ENCODE measurements at regions not wholly inside any gene's neighbourhood (a gene's known extent, or its start where the extent isn't known, plus 50 kb on each side); places are given as distances from the start of the nearest gene placed in this dataset.

- TF ChIP-seq EZH2 (IDR thresholded peaks at IDR 0.05; ENCODE audit: insufficient read depth, poor library complexity, severe bottlenecking) = no peak
- no peak for TF ChIP-seq EZH2phosphoT487 (IDR thresholded peaks at IDR 0.05; ENCODE audit: insufficient read depth, low read depth)
These were observed 123.6 kb upstream of the CADM1 start for GRCh38 chr11:115627666-115628460.

Measured in GM23248 (cell line).